GM19328 (cell line): ENCODE measurements at regions not wholly inside any gene's neighbourhood (a gene's known extent, or its start where the extent isn't known, plus 50 kb on each side); places are given as distances from the start of the nearest gene placed in this dataset.

Experiments used
- ATAC-seq: cut with Tn5 transposase; IDR thresholded peaks from one replicate; pipeline ENCODE4 v1.9.1; 2021; ENCODE audit warnings: mild to moderate bottlenecking, moderate library complexity; ENCODE audit not compliant: unreplicated experiment

DNA sequence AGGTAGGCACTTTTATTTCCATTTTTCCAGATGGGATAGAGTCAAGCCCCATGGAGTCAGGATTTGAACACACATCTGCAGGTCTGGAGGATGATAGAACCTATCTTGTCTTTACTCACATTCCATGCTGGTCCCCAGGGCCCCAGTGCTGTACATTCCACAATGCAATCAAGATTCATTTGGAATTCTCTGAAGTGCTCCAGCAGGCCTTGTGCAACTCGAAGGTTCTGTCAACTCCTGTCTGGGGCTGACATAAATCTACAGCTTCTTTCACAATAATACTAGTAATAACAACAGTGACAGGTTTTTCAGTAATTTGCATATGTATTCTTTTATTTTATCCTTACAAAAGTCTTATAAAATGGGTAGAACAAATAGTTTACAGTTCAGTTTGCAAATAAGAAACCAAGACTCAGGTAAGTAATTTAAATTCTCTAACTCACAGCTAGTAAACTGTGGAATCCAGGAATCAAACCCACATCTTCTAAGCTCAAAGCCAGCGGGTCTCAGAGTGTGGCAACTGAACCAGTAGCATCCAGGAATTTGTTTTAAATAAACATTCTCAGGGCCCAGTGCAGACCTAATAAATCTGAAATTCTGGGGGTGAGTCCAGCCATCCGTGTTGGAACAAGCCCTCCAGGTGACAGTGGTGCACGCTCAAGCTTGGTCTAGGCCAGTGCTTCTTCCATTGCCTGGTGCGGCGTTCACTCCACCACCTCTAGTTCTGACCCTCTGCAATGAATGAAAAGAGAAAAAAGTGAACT, 137.0 kb upstream of the TNFAIP3 start:
- no peak for ATAC-seq

DNA sequence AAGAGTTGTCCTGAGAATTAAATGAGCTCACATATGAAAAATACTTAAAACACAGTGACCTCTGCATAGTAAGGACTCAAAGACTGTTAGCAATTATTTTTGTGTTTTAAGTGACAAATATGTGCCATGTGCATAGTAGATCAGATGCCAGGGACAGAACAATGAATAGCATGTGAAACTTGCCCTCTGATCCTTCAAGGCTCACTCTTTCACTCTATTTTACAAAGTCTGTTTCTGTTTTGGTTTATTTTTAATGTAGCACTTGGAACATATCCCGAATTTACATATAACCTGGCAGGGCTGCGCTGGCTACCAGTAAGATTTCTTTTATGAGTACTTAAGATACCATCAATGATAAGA, 135.5 kb upstream of the TNFAIP3 start:
- ATAC-seq: no peak

DNA sequence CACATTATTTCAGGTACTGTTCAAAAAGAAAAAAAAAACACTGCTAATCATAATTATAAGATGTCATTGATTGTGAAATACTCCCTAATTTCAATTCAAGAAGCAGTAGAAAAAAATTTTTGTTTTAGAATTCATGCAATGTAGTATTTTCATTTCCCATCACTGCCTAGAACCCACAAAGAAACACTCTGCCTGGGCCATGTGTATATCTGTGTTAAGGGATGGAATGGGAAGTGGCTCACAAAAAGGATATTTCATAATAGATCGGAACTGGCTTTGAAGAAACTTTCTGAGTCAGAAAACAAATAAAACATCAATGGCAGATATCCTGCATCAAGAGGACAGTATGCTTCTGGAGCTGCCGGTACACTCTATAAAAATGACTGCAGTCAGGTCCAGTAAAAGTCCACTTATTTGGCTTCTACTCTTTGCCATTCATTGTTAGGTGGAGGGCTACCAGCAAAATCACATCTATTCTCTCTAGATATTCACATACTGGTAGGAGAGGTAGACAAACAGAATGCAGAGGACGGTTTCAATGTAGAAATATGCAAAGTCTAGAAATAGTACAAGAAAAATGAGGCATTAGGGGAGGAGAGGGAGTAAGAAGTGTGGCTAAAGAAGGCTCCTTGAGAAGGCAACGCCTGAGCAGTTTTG, 135.0 kb upstream of the TNFAIP3 start:
- no peak for ATAC-seq

DNA sequence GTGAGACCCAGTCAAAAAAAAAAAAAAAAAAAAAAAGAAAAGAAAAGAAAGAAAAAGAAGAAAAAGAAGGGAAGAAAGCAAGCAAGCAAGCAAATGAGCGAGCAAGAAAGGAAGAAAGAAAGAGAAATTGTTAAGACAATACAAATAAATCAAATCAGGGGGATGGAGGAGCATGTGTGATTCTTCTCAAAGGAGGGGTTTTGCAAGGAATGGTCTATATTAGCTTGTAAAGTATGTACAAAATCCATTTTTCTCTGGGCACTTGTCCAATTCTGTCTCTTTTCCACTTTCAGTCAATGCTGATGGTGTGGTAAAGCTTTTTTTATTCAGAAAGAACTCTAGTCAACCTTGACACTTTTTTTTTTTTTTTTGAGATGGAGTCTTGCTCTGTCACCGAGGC, 133.7 kb upstream of the TNFAIP3 start:
- no peak for ATAC-seq

DNA sequence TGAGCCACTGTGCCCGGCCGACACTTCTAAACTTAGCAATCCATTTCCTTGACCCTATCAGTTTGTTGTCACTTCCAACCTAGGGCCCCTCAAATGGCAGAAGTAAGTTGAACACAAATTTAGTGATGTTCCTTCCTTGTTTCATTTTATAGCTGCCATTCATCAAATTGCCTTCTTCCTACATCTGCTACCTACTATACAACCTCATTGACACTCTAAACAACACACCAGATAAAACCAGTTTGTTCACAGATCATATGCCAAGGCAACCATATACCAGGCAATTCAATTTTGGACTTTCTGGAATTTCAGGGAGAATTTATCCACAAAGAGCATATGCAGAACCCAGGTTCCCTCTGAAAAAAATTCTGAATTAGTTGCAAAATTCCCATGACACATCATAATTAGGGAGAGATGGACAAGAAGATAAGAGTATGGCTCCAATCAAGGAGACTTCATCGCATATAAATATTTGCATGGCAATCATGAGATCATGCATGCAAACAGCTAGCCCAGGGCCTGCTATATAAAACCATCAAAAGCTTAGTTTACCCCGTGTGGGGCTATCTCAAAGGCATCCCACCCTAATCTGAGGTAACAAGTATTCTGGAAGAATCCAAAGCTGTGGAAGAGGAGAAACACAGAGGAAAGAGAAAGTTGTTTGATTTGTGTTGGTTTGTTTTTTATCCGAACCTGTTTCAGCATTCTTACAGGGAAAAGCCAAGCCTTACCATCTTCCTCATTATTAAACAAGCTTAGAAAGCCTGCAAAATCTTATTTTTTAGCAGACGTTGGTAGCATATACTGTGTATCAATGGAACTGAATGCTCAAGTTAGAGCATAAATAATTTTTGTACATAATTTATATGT, 132.8 kb upstream of the TNFAIP3 start:
- ATAC-seq: no peak

DNA sequence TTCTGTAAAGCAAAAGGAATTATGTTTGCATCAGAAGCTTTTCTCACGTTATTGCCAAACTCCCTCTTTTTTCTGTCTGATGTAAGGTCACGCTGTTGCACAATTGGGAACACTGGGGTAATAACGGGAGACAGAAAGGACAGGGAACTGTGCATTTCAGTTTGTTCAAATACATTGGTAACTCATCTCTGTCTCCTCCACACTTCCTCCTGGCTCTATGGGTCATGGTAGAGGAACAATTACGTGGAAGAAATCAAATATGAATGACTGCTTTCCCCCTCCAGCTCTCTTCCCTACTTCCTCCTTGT, 132.2 kb upstream of the TNFAIP3 start:
- ATAC-seq: no peak

DNA sequence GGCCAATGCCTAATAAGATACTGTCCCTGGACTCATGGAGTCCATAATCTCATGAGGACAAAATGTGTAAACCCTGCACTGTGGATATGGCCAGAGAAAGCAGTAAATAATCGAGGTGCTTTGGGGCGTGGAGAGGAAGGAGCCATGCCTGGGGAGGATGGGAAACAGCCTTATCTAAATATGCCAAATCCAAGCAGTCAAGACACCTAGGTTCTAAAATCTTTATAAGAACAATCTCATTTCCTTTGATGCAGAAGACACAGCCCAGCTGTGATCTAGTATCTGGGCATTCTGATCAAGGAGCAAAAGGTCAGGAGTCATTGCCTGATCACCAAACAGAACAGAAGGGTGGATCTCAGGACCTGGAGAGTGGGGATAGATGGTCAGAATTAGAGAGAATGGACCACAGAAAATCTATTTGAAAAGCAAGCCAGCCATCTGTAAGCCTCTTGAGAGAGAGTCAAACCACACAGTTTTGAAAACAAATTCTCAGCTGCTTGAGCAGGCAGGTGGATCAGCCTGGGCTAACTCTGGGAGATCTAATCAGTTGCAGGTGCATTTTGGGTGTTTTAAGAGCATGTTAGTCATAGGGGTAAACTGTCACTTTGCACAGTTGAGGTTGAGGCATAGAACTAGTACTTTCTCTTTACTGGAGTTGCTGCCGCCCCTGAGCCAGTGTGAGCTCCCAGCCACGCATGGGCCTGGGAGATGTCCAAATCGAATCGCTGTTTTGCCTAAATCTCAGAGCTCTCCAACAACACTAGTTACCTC, 130.8 kb upstream of the TNFAIP3 start:
- peak; percentile 66 for ATAC-seq

DNA sequence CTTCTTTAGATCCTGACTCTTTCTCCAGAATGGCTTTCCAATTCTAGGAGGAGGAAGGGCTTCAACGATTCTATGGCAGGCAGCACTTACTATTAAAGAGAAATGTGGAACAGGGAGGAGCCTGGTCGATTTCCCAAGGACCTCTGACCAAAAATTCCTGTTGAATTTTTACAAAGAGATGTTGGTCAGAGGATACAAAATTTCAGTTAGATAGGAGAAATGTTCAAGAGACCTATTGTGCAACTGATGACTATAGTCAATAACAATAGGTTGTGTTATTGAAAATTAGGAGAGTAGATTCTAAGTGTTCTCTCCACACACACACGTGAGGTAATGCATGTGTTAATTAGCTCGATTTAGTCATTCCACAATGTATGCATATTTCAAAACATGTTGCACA, 130.1 kb upstream of the TNFAIP3 start:
- ATAC-seq: no peak

DNA sequence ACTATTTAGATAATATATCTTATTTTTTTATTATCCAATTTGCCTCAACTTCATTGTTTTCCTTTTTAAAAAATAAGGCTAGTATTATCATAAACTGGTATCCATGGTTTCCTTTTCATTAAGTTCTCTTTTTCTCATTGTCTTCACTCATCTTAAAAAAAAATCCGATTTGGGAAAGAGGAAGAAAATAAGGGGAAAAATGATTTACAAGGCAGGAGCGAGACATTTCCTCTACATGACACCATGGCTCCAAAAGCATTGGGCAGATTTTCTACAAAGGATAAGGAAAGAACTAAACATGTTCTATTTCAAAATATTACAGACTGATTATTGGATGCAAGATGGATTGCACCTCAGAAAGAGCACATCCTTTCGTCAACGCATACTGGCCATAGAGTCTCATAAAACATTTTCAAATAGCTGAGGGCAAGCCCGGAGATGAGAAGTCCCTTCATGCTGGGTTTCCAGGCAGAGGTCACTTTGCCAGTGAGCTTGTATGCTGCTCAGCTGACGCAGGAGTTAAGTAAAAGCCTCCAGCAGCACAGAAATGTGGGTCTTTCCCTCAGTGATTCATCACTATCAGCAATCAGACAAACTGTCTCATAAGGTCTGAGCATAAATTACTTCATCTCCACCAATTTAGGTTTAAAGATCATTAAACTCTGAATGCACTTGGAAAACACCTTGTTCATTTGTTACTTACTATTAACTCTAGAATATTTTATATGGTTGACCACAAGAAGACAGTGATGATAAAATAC, 129.0 kb upstream of the TNFAIP3 start:
- ATAC-seq: no peak

DNA sequence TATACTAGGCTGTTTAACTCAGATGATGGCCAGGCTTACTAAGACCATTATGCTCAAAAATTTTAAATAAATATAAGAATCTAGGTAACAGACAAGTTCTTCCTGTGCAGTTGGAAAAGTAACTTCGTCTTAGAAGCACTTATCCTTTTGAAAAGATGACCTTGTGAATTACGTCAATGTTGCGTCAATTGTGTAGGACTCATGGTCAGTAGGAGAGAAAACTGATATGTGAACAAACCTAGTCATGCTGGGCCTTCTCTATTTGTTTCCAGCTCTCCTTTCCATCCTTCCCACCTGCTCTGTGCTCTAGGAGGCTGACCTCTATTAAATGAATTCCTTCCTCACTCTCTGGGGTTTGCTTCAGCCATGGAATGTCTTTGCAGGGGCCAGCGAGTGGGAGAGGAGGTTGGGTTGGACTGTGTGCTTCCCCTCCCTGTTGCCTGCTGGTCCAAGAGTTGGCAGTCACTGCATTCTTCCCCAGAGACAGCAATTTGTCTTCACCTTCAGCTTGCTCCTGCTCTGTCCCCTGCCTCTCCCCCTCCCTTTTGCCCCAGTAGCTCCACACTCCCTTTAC, 128.0 kb upstream of the TNFAIP3 start:
- ATAC-seq: no peak

DNA sequence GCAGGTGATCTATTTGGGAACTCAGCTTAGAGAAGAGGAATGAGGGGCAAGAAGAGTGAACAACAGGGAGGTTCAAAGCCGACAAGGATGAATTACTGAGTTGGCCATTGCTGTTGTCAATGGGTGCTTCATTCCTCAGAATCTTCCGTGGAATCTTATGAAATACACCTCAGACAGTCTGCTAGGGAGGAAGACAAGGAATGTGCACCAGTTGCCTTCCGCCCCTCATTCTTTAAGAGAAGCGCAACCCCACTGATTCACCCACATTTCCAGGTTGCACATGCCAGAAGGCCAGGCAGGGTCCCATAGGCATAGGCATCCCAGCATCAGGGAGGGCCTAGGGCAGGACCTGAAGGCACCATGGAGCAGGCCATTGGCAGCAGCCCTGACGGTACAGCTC, 127.5 kb upstream of the TNFAIP3 start:
- ATAC-seq: no peak

DNA sequence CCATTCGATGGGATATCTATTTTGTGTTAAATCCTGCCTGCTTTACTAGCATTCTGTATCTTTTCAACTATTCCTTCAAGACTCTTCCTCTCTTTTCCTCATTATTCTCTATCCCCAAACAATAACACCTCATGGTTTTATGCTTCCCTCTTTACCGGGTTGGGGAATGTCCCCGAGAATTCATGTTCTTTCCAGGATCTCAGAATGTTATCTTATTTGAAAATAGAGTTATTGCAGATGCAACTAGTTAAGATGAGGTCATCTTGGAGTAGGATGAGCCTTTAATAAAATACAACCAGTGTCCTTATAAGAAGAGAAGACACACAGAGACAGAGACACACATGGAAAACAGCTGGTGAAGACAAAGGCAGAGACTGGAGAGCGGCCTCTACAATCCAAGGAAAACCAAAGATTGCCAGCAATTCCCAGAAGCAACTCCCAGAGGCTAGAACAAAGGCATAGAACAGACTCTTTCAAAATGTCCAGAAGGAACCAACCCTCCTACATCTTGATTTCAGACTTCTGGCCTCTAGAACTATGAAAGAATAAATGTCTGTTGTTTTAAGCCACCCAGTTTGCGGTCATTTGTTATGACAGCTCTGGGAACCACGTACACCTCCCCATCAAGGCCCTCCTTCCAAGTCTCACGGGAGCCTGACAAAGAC, 126.8 kb upstream of the TNFAIP3 start:
- no peak for ATAC-seq

DNA sequence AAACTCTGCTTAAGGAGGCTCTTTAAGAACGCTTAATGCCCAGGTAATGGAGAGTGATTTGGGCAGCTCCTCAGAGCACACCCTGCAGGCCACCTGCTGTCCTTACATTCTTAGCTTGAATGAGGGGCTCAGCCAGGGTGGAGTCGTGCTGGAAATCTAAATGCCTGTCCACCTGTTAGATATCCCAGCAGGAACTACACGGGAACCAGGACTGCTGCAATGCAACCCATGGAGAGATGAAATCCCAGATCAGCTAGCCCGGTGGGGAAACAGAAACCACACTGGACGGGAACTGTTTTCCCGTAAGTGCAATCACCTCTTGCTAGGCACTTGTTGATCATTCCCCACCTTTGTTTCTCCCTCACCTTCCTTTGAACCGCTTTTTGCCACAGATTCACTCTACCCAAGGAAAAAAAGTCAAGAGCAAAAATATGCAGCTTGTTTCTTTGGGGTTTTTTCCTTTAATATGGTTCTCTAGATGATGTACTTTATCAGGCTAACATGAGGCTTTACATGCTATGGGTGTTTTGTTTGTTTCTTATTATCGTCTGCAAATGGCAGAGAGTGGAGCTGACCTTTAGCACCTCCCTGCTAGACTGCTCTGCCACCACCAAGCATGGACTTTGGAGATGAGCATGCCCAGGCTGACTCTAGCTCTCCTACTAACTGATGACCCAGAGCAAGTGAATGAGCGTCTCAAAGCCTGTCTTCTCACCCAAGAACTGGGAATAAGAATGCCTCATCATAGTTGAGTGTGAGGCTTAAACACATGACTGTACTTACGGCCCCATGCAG, 125.9 kb upstream of the TNFAIP3 start:
- no peak for ATAC-seq

DNA sequence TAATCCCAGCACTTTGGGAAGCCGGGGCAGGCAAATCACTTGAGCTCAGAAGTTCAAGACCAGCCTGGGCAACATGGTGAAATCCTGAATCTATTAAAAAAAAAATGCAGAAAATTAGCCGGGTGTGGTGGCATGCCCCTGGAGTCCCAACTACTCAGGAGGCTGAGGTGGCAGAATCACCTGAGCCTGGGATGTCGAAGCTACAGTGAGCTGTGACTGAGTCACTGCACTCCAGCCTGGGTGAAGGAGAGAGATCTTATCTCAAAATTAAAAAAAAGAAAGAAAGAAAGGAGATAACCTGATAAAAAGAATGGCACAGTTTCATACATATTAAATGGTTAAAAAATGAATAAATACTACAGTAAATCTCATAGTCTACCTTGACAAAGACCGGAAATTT, 123.6 kb upstream of the TNFAIP3 start:
- no peak for ATAC-seq

DNA sequence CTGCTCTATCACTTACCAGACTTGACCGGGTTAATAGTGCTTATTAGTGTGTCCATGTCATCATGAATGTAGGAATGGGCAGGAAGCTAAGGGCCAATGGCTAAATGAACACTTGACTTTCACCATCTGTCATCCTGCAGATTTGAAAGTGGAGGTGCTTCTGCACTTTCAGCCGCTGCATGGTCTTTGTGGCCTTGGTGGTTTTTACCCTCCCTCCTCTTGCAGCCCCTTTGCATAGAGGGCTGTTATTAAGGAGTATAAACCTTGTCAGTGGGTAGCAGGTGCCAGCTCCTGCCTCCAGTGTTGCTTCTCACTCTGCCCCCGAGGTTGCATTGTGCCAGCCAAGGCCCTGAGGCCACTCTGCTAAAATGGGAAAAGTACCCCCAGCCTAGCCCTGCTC, 122.2 kb upstream of the TNFAIP3 start:
- ATAC-seq: peak; percentile 68

DNA sequence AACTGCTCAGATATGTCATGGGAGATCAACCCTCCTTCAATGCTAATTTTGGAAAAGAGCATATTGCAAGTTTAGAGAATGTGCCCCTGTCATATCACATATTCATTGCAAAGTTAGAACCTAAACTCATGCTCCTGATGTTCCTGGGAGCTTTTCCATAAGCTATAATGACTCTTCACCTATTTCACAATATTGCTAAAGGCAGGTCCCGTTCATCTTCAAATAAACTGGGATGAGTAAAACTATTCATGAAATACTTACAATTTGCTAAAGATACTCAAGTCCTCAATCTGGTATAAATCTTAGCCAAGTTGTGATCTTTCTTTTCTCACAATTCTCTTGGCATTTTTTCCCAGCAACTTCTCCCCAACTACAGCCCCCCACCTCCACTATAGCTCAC, 121.7 kb upstream of the TNFAIP3 start:
- ATAC-seq: no peak

DNA sequence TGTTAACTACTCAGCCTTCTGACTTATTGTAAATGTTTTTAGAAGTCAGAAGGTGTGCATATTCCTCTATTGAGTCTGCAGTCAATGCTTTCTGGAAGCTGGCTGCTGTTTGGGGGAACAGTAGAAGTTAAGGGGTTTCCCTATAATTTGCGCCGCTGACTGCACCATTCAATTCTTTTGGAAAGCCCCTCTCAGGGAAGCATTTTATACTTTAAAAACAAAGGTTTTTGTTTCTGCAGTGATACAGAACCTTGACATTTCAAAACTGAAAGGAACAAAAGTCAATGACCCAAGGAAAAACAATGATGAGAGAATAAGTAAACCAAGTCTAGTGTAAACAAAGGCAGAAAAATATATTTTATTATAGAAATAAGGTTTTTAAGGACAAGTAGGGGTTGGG, 120.8 kb upstream of the TNFAIP3 start:
- no peak for ATAC-seq

DNA sequence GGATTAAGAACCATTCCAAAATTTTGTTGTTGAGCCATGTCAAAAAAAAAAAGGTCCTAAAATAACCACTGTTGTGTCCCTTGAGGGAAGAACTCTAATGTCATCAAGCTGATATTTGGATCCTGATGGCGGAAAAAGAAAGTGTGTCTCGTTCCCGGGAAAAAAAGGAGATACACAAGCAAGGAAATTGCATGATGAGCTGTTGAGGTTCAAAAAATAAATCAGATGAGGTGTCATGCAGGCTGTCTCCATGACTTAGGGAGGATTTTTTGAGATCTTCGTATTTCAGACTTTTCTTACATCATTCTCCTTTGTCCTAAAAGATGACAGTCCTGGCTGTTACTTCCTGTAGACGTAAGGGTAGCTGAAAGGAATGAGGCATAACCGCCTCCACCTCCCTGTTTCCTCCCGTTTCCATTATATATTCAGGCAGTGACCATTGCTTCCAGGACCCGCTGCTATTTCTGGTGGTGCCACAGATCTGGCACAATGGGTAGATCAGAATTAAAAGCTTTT, 117.3 kb upstream of the TNFAIP3 start:
- ATAC-seq: no peak

DNA sequence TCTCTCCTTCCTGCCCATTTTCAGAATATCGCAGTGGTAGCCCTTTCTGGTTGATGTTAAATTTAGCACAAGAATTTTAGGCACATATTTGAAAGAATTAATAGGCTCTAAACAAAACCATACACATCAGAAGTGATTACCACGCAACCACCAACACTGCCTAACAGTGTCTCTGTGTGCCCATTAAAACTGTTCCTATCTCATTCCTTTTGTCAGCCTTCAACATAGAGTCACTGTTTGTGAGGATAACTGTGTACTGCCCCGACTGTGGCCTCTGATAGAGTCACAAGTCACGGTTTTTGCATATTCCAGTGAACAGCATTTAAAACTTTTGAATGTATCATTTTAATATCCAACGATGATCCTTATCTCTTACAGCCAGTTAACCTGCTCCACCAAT, 116.8 kb upstream of the TNFAIP3 start:
- ATAC-seq: no peak
